ENCODE measurements at regions not wholly inside any gene's neighbourhood (a gene's known extent, or its start where the extent isn't known, plus 50 kb on each side); places are given as distances from the start of the nearest gene placed in this dataset.

- H2AFZ ChIP-seq (ENCODE audit: control insufficient read depth, low read length) = no peak overlapping the region
- H3K27me3 ChIP-seq (ENCODE audit: control insufficient read depth, extremely low read depth, insufficient read depth, low read length) = no peaks in the 10 kb centered on the region
- dilution Hi-C loops (cut with MboI; ENCODE audit: extremely low pct_ligation_motif_present, low sequenced_read_pairs) = no loop called here
Observed at GRCh38 chr10:52621635-52622079, 150.9 kb downstream of the MBL2 start.

GRCh38 chr10:52623761-52624160 lies 148.8 kb downstream of the MBL2 start:
- dilution Hi-C loops (cut with MboI; ENCODE audit: extremely low pct_ligation_motif_present, low sequenced_read_pairs) = no loop called here
- Histone ChIP-seq H3K27ac (ENCODE audit: control insufficient read depth, insufficient read depth, low read length) (no peak overlapping the region), H3K4me1 (ENCODE audit: control insufficient read depth, extremely low read depth, insufficient read depth, low read length) (no peaks in the 10 kb centered on the region), H3K9ac (ENCODE audit: control insufficient read depth, extremely low read depth, insufficient read depth, low read length) (no peak overlapping the region), H3K4me3 (ENCODE audit: control insufficient read depth in 2 of 3, extremely low read depth in 1 of 3, insufficient read depth in 2 of 3, low read depth in 1 of 3, low read length in 3 of 3) (no peak overlapping the region), H3K9me3 (ENCODE audit: control insufficient read depth, low read depth, low read length) (no peaks in the 10 kb centered on the region), H3K79me2 (ENCODE audit: control insufficient read depth, insufficient read depth, low read length) (no peaks in the 10 kb centered on the region), H3K36me3 (ENCODE audit: control insufficient read depth in 2 of 2, extremely low read depth in 1 of 2, insufficient read depth in 2 of 2, low read length in 2 of 2) (no peaks in the 10 kb centered on the region), H3K27me3 (ENCODE audit: control insufficient read depth, extremely low read depth, insufficient read depth, low read length) (no peaks in the 10 kb centered on the region), H3K9me1 (ENCODE audit: control insufficient read depth, extremely low read depth, insufficient read depth, low read length) (no peaks in the 10 kb centered on the region), H3K4me2 (ENCODE audit: control insufficient read depth, extremely low read depth, insufficient read depth, low read depth, low read length) (no peak overlapping the region), H2AFZ (ENCODE audit: control insufficient read depth, low read length) (no peak overlapping the region), H4K20me1 (ENCODE audit: control insufficient read depth, extremely low read depth, insufficient read depth, low read length) (no peaks in the 10 kb centered on the region)
- FAIRE-seq = no peak
- DNase-seq (ENCODE audit: low read depth, low spot score) = no peak
- TF ChIP-seq EZH2 (IDR thresholded peaks at IDR 0.05; ENCODE audit: low read length) = no peak
- TF ChIP-seq, protein P1, sequence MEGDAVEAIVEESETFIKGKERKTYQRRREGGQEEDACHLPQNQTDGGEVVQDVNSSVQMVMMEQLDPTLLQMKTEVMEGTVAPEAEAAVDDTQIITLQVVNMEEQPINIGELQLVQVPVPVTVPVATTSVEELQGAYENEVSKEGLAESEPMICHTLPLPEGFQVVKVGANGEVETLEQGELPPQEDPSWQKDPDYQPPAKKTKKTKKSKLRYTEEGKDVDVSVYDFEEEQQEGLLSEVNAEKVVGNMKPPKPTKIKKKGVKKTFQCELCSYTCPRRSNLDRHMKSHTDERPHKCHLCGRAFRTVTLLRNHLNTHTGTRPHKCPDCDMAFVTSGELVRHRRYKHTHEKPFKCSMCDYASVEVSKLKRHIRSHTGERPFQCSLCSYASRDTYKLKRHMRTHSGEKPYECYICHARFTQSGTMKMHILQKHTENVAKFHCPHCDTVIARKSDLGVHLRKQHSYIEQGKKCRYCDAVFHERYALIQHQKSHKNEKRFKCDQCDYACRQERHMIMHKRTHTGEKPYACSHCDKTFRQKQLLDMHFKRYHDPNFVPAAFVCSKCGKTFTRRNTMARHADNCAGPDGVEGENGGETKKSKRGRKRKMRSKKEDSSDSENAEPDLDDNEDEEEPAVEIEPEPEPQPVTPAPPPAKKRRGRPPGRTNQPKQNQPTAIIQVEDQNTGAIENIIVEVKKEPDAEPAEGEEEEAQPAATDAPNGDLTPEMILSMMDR (optimal IDR thresholded peaks at IDR 0.05 in 1 of 3, IDR thresholded peaks at IDR 0.05 in 1 of 3, conservative IDR thresholded peaks at IDR 0.05 in 1 of 3; ENCODE audit: extremely low read depth in 1 of 3, insufficient read depth in 2 of 3, low read length in 3 of 3) = no peak

More at GRCh38 chr10:52621635-52622079, 150.9 kb downstream of the MBL2 start:
- TF ChIP-seq, protein P1 (optimal IDR thresholded peaks at IDR 0.05 in 1 of 3, IDR thresholded peaks at IDR 0.05 in 1 of 3, conservative IDR thresholded peaks at IDR 0.05 in 1 of 3; ENCODE audit: extremely low read depth in 1 of 3, insufficient read depth in 2 of 3, low read length in 3 of 3) = no peak
- no peak for TF ChIP-seq EZH2 (IDR thresholded peaks at IDR 0.05; ENCODE audit: low read length)
- H3K9ac ChIP-seq (ENCODE audit: control insufficient read depth, extremely low read depth, insufficient read depth, low read length) = no peak overlapping the region
- no peak overlapping the region for H3K27ac ChIP-seq (ENCODE audit: control insufficient read depth, insufficient read depth, low read length)
- H4K20me1 ChIP-seq (ENCODE audit: control insufficient read depth, extremely low read depth, insufficient read depth, low read length) = no peaks in the 10 kb centered on the region
- H3K36me3 ChIP-seq (ENCODE audit: control insufficient read depth in 2 of 2, extremely low read depth in 1 of 2, insufficient read depth in 2 of 2, low read length in 2 of 2) = no peaks in the 10 kb centered on the region
- DNase-seq (ENCODE audit: low read depth, low spot score) (no peak), FAIRE-seq (no peak)
- H3K4me1 ChIP-seq (ENCODE audit: control insufficient read depth, extremely low read depth, insufficient read depth, low read length) = no peaks in the 10 kb centered on the region
- H3K4me2 ChIP-seq (ENCODE audit: control insufficient read depth, extremely low read depth, insufficient read depth, low read depth, low read length) = no peak overlapping the region
- no peaks in the 10 kb centered on the region for H3K79me2 ChIP-seq (ENCODE audit: control insufficient read depth, insufficient read depth, low read length)
- no peaks in the 10 kb centered on the region for H3K9me3 ChIP-seq (ENCODE audit: control insufficient read depth, low read depth, low read length)
- no peak overlapping the region for H3K4me3 ChIP-seq (ENCODE audit: control insufficient read depth in 2 of 3, extremely low read depth in 1 of 3, insufficient read depth in 2 of 3, low read depth in 1 of 3, low read length in 3 of 3)
- no peaks in the 10 kb centered on the region for H3K9me1 ChIP-seq (ENCODE audit: control insufficient read depth, extremely low read depth, insufficient read depth, low read length)

Measured in keratinocyte (primary cell).